GM18498 (cell line): ENCODE measurements at regions not wholly inside any gene's neighbourhood (a gene's known extent, or its start where the extent isn't known, plus 50 kb on each side); places are given as distances from the start of the nearest gene placed in this dataset.
"Not testable (repeated sequence)": the region's sequence is repeated elsewhere in the genome, so short reads cannot be mapped to it uniquely, and the experiment has no call there.

ENCODE experiments used
- ATAC-seq: cut with Tn5 transposase; IDR thresholded peaks from one replicate; pipeline ENCODE4 v1.9.1; 2021; ENCODE audit warnings: mild to moderate bottlenecking, moderate library complexity; ENCODE audit not compliant: unreplicated experiment

DNA sequence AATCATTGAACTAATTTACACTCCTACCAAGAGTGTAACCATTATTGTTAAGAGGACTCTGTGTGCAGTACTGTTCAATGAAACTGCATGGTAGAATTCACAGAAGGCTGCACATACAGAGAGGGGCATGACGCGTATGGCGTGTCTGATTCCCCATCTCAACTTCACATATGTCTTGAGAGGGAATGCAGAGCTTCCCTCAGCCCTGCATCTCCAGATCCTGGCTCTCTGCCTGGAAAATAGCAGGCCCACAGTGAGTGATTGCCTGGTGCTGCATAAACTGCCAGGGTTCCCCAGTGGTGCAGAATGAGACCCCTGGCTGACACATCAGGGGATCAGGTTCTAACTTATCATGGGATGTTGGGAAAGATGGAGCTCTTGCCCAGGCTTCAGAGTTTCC is 260.2 kb upstream of the ISX start:
- ATAC-seq: no peak

DNA sequence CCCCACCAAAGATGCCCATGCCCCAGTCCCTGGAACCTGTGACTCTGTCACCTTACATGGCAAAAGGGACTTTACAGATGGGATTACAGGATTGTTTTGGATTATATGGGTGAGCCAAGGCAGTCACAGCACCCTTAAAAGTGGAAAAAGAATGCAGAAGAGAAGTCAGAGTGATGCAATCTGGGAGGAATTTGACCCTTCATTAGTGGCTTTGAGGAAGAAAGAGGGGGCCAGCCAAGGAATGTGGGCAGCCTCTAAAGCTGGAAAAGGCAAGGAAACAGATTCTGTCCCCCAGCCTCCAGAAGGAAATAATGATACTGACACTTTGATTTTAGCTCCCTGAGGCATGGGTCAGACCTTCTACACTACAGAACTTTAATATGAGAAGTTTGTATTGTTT is 257.3 kb upstream of the ISX start:
- no peak for ATAC-seq

DNA sequence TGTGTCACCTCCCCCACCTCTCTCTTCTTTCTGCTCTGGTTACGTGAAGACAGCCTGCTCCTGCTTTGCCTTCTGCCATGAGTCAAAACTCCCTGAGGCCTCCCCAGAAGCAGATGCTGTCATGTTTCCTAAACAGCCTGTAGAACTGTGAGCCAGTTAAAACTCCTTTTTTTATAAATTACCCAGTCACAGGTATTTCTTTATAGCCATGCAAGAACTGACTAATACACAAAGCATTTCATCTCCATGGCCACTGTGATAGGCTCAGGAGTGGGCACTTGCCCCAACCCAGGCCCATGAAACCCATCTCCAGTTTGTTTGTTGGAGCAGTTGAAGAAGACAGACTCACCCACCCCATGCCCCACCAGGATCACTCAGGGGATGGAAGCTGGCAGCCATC is 253.3 kb upstream of the ISX start:
- no peak for ATAC-seq

DNA sequence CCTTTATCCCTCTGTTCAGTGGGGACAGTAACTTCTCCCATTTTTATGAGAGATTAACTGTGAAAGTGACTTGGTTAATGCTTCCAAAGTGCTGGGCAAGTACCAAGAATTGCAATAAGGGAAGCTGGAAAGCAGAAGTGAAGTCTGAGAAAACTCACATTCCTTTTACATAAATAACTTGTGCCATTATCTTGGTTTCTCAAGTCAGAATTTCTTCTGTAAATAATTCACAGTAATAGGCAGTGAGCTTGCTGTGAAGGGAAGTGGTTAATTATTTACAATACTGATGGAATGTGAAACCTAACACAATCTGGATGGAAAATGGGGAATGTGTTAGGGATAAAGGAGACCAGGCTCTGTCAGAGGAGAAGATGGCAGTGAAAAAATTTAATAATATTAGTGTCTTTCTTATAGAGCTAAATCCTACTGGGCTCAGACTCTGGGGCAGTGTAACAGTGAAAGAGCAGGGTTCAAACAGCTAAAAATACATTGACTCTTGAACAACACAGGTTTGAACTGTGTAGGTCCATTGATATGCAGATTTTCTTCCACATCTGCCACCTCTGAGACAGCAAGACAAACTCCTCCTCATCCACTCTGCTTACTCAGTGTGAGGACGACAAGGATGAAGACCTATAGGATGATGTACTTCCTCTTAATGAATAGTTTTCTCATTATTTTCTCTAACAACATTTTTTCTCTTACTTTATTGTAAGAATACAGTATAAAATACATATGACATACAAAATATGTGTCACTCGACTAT is 251.5 kb upstream of the ISX start:
- ATAC-seq: no peak

DNA sequence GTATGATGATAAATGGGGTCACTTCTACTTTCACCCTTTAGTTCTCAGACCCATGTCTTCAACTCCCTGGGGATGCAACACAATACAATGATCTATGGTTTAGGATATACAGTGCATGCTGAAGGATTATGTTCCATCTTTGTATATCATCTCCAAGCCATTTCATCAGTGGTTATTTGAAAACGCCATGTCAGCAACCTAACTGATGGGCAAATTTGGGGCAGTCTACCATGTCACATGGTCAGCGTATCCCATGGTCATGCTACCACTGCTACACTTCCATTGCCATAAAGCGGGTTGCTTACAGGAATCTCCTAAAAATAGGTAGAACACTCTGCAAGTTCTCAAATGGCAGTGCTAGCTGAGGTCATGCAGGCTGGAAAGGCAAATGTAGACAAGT is 236.5 kb upstream of the ISX start:
- ATAC-seq: no peak

DNA sequence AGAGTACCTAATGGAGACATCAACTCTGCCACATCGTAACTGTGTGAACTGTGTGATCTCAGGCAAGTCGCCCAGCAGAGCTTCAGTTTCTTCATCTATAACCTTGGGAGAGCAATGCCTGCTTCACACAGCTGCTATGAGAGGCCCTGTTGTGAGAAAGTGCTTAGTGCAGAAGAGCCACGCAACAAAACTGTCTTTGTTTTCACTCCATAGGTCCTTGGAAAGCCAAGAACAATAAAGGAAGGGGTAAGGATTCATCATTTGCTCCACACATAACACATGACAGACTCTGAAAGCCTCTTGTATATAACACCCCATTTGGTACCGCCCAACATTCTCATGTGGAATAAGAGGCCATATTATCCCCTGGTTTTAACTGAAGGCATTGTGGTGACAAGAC is 231.9 kb upstream of the ISX start:
- ATAC-seq: no peak

DNA sequence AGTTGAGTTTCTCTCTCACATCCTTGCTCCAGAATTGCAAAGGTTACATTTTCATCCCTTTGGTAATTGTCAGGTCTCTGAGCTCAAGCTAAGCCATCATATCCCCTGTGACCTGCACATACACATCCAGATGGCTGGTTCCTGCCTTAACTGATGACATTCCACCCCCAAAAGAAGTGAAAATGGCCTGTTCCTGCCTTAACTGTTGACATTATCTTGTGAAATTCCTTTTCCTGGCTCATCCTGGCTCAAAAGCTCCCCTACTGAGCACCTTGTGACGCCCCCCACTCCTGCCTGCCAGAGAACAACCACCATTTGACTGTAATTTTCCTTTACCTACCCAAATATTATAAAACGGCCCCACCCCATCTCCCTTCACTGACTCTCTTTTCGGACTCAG is 231.4 kb upstream of the ISX start:
- ATAC-seq: not testable (repeated sequence)

DNA sequence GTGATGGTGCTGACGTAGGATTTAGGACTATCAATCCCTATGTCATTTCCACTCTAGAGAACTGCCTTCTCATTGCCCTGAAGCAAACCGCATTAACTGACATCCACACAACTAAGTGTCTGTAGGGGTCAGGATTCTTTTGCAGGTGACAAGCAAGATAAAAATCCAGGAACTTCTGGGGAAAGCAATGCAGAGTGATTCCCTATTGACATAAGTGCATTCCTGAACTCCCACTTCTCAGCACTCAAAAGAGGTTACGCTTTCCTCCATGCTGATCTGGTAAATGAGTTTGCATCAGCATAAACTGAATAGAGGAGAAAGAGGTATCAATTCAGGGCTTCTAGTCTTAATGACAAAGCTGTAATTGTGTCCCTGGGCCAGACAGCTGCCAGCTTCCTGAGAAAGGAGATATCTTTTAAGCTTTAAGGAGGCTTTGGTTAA is 224.6 kb upstream of the ISX start:
- no peak for ATAC-seq

DNA sequence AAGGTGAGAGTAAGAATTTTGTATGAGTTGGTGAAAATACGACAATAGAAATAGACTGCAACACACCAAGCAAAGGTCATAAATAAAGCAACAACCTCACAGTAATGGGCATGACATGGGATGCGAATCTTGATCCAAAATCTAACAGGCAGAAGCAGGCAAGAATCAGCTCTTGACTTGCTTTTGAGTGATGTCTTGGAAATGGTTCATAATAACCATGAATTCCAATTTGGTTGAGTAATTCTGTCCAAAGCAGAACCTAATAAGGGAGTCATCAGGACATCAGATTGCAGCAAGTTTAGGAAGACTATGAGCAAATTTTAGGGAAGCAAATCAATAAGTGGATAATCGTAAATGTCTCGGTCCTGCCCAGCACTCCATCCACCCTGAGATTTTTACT is 224.0 kb upstream of the ISX start:
- no peak for ATAC-seq

DNA sequence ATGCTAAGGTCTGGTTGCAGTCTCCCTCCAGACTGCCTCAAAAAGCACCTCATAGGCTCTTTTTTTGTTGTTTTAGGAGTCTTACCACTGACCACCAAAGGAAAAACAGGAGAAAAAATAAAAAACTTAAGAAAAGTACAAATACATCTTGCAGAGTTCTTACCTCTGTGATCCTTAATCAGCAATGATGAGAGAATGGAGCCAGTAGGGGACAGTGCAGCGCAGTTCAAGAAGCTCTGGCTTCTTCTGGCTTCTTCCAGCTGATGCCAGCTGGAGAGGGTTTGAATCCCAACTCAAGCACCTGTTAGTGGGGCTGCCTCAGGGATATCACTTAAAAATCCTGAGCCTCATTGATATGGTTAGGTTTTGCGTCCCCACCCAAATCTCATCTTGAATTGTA is 223.3 kb upstream of the ISX start:
- no peak for ATAC-seq

DNA sequence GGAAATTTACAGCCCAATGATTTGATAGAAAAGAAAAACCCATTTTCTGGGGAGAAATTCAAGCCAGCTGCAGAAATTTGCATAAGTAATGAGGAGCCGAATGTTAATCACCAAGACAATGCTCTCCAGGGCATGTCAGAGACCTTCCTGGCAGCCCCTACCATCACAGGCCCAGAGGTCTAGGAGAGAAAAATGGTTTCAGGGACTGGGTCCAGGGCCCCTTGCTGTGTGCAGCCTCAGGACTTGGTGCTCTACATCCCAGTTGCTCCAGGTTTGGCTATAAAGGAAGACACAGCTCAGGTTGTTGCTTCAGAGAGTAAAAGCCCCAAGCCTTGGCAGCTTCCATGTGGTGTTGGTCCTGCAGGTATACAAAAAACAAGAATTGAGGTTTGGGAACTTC is 222.2 kb upstream of the ISX start:
- ATAC-seq: not testable (repeated sequence)

DNA sequence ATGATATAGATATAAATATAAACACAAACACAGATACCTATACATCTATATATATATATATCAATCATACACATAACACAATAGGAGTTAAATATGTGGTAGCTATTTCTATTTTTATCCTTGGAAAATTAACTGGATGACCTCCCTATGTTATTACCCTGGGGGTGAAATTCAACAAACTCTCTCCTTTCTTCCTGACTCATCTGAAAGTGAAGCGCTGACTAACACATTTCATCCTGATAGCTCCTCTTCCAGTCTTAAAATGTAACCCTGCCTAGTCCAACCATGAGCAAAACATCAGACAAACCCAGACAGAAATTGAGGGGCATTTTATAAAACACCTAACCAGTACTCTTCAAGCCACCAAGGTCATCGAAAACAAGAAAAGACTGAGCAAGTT is 220.6 kb upstream of the ISX start:
- no peak for ATAC-seq

DNA sequence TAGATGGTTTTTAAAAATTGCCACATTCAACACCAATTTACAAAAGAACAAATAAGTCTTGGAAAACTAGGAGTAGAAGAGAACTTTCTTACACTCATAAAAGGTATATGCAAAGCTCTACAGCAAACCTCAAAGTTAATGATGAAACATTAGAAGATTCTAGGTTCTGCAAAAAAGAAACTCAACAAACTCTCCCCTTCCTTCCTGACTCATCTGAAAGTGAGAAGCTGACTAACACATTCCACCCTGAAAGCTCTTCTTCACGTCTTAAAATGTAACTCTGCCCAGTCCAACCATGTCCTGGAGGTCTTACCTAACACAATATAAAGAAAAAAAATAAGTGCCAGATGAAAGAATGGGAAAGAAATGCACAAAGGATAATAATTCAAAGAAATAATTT is 218.9 kb upstream of the ISX start:
- peak; percentile 79 for ATAC-seq

DNA sequence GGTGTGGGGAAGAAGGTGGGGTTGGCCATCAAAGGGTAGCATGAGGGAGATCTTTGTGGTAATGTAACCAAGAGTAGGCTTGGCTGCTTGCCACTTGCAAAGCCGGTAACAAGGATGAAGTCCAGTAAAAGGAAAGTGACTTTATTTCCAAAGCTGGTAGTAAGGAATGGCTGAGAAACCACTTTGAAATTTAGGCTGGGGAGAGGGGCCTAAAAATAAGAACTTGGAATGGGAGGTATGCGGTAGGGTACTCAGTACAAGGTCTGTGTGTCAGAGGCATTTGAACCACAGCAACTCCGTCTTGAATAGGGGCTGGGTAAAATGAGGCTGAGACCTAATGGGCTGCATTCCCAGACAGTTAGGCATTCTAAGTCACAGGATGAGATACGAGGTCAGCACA is 216.0 kb upstream of the ISX start:
- ATAC-seq: no peak

DNA sequence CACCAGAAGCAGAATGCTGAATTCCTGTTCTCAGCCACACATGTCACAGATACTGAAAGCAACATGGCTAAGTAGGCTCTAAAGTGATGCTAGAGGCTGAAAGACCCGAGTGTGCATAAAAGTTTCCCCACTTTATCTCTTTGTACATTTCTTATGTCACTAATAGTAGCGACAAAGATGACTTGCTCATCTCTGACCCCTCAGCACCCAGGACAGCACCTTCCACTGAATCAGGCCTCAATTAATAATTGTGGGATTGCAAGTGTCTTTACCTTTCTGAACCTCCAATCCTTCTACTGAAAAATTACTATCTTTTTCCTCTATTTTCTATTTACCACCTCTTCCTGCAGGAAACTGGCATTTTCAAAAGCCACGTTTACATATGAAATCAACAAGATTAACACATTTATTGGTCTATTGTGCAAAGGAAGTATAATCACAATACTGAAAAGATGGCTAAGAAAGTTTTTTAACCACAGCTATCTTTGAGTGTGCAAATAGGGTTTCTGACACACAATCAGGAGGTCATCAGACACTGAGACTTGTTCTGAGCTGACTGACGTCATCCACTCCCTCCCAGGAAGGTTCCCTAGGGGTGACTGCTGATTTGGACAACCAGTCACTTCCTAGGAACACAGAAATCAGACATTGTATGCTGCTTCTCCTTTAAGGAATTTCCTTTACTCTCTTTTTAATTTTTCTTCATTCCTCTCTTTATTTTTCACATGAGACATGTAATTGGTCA is 213.9 kb upstream of the ISX start:
- ATAC-seq: no peak

DNA sequence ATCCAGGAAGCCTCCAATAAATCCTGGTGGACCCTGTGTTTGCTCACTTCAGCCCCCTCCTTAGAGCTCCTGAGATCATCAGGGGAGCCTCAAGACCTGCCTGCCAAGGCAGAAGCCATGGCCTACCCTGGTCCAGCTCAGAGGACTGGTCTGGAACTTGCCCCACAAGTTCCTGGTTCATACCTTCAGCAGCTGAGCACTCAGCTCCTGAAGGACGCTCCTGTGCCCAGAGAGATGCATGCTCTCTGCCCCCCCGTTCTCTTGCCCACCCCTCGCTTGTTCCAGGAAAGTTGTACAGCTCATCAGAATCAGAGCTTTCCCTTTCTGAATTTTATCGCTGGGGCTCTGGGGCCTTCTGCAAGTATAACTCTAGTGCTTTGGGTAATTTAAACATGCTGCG is 210.5 kb upstream of the ISX start:
- no peak for ATAC-seq

DNA sequence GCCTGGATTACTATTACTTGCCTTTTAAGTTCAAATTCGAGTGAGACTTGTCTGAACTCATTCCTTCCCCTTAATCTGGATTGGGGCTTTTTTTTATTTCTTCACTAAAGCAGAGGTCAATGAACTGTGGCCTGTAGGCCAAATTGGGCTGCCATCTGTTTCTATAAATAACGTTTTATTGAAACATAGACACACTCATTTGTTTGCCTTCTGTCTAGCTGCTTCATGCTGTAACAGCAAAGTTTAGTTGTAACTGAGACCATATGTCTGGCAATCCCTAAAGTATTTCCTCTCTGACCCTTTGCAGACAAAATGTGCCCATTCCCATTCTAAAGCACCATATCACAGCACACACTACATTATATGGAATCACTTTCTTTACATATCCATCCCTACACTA is 207.9 kb upstream of the ISX start:
- no peak for ATAC-seq

DNA sequence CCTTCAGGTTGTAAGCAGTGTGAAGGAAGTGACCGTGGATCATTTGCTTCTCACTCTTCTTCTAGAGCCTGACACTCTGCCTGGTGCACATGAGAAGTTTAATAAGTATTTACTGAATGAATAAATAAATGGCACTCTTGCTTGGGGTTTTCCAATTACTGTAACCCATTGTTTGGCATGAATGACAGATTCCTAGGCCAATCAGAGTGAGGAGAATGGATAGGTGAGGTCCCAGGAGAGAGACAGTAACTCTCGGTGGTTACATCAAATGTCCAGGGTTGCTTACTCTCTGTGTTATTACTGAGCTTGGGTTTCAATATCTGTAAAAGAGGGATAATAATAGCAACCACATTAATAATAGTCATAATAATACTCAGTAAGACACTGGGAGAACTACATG is 204.2 kb upstream of the ISX start:
- ATAC-seq: no peak

DNA sequence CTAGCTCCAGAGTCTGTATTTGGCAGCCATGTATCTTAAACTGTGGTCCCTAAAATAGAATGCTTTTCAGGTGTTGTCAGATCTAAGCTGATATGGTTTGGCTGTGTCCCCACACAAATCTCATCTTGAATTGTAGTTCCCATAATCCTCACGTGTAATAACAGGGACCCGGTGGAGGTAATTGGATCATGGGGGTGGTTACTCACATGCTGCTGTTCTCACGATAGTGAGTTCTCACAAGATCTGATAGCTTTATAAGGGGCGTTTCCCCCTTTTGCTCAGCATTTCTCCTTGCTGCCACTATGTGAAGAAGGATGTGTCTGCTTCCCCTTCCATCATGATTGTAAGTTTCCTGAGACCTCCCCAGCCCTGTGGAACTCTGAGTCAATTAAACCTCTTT is 199.9 kb upstream of the ISX start:
- no peak for ATAC-seq

DNA sequence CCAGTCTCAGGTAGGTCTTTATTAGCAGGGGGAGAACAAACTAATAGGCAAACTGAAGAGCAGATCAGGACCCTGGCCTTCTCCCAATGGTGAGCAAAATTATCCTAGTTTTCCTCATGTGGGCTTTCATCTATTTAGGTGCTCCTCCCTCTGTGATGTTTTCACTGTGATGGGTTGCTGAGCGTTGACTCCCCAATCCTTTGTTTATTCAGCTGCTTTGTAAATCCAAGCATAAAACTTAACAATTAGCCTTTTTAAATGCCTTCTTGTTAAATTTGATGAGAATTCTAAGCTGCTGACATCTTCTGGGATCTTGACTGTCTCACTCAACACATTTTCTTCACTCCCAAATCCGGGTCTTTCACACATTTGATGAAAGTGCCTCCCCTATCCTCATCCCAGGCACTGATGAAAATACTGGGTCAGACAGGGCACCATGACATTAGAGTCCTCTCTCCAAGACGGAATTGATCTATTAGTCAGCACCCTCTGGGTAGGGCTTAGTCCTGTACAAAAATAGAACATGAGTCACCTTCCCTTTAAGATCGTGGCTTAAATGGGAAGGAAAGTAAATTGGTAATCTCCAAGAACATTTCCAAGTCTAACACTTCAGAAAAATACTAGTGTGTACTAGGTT is 199.3 kb upstream of the ISX start:
- ATAC-seq: no peak

DNA sequence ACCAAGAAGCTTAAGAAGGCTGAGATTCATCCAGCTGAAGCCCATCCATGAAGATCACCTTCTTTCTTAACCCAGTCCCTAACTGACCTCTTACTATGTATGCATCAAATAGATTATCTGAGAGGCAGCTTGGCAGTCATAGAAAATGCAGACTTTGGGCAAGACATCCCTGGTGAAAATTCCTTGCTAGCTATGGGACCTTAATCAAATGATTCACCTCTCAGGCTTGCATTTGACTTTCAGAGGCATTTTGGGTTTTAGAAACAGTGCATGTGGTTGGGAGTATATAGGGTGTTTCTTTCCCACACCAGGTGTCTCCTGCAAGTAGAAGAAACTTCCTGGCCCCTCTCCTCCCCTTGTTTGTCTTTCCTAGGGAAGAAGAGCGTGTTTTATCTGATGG is 188.5 kb upstream of the ISX start:
- no peak for ATAC-seq

DNA sequence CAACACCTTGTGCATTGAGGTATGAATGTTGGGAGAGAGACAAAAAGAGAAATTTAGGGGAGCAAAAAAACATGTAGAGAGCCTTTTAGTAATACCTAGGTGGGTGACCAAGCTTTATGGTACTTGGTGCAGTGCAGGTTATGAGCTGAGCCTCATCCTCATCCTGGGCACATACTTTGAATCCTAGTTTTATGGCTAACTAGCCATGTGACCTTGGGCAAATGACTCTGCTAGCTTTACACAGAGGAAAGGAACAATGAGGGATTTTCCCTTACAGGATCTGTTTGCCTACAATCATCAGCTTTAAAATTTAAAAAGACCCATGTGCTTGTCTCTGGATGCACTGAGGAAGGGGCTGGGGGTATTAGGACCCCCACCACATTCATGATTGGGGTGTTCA is 187.8 kb upstream of the ISX start:
- ATAC-seq: no peak
